A549 (cell line): ENCODE measurements at regions not wholly inside any gene's neighbourhood (a gene's known extent, or its start where the extent isn't known, plus 50 kb on each side); places are given as distances from the start of the nearest gene placed in this dataset.

ENCODE experiments used
- BHLHE40 ChIP-seq: IDR thresholded peaks from 2 replicates; pipeline ENCODE4 v1.6.1; 2012; ENCODE audit warnings: low read depth, low read length, inconsistent platforms
- CBX8 ChIP-seq: fragments of 200-600 bp; sonication (generic); IDR thresholded peaks from 2 replicates; pipeline ENCODE4 v1.6.1; 2016
- EP300 ChIP-seq, 2 experiments: fragments of >200 bp; sonication (Bioruptor Twin); formaldehyde crosslinking; IDR thresholded peaks; 2 replicates in 1 of 2; 3 replicates in 1 of 2; pipeline ENCODE4 v1.6.1; 2016 to 2017
- JUNB ChIP-seq: fragments of >200 bp; sonication (Bioruptor Twin); formaldehyde crosslinking; IDR thresholded peaks from 2 replicates; pipeline ENCODE4 v1.6.1; 2016
- PBX3 ChIP-seq: IDR thresholded peaks from 2 replicates; pipeline ENCODE4 v1.6.1; 2012
- SMC3 ChIP-seq: fragments of >200 bp; sonication (Bioruptor Twin); formaldehyde crosslinking; IDR thresholded peaks from 3 replicates; pipeline ENCODE4 v1.6.1; 2018; ENCODE audit warnings: inconsistent platforms
- SREBF2 ChIP-seq: fragments of 450-650 bp; IDR thresholded peaks from 2 replicates; pipeline ENCODE4 v1.6.1; 2014; ENCODE audit warnings: mild to moderate bottlenecking, moderate library complexity
- ZFP36 ChIP-seq: fragments of 450-650 bp; IDR thresholded peaks from 2 replicates; pipeline ENCODE4 v1.6.1; 2014; ENCODE audit warnings: borderline replicate concordance; ENCODE audit not compliant: partially characterized antibody

GRCh38 chrX:144768540-144768939 lies 478.8 kb upstream of the SPANXN1 start:
- no peak for TF ChIP-seq SREBF2
- no peak for TF ChIP-seq EP300 (IDR thresholded peaks at IDR 0.05)
- no peak for TF ChIP-seq JUNB
- TF ChIP-seq ZFP36 = no peak
- no peak for TF ChIP-seq CBX8
- TF ChIP-seq BHLHE40 = no peak
- TF ChIP-seq SMC3 = no peak
- TF ChIP-seq PBX3 = no peak
